Esophagus squamous epithelium (tissue), 4 donors: ENCODE measurements at regions not wholly inside any gene's neighbourhood (a gene's known extent, or its start where the extent isn't known, plus 50 kb on each side); places are given as distances from the start of the nearest gene placed in this dataset.

ENCODE experiments used
- CTCF ChIP-seq, 6 experiments: fragments of 450-650 bp in 4 of 6; fragments of 200-600 bp in 2 of 6; sonication (generic) in 2 of 6; IDR thresholded peaks; one replicate each; pipeline ENCODE4 v1.5.1; 2016 to 2019; ENCODE audit warnings: antibody characterized with exemption in 6 of 6, mild to moderate bottlenecking in 4 of 6, moderate library complexity in 4 of 6
- POLR2A ChIP-seq, 4 donors: fragments of 450-650 bp; IDR thresholded peaks; one replicate each; pipeline ENCODE4 v1.6.1; 2017; ENCODE audit warnings: antibody characterized with exemption in 4 of 4, mild to moderate bottlenecking in 4 of 4, moderate library complexity in 3 of 4

- TF ChIP-seq CTCF (IDR thresholded peaks at IDR 0.05) (no peak), POLR2A (IDR thresholded peaks at IDR 0.05) (no peak)
These were observed 430.5 kb upstream of the XYLT1 start for GRCh38 chr16:17901309-17901708.
